ENCODE measurements at regions not wholly inside any gene's neighbourhood (a gene's known extent, or its start where the extent isn't known, plus 50 kb on each side); places are given as distances from the start of the nearest gene placed in this dataset.

- TF ChIP-seq, protein P1, sequence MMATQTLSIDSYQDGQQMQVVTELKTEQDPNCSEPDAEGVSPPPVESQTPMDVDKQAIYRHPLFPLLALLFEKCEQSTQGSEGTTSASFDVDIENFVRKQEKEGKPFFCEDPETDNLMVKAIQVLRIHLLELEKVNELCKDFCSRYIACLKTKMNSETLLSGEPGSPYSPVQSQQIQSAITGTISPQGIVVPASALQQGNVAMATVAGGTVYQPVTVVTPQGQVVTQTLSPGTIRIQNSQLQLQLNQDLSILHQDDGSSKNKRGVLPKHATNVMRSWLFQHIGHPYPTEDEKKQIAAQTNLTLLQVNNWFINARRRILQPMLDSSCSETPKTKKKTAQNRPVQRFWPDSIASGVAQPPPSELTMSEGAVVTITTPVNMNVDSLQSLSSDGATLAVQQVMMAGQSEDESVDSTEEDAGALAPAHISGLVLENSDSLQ (IDR thresholded peaks at IDR 0.05) = no peak
- TF ChIP-seq HDAC3 (IDR thresholded peaks at IDR 0.05; ENCODE audit: borderline replicate concordance, partially characterized antibody) (no peak), MBD2 (IDR thresholded peaks at IDR 0.05; ENCODE audit: borderline replicate concordance, low read depth) (no peak), MCM3 (IDR thresholded peaks at IDR 0.05) (no peak), KDM1A (IDR thresholded peaks at IDR 0.05) (peak; percentile 18 to 37; a peak in 1 of 4 replicates), ZBTB33 (CRISPR knock-in tag; IDR thresholded peaks at IDR 0.05) (no peak), AFF1 (IDR thresholded peaks at IDR 0.05; ENCODE audit: low read depth in 1 of 2, partially characterized antibody in 2 of 2) (peak in 1 of 2 experiments; percentile 38), PPARD (CRISPR knock-in tag; IDR thresholded peaks at IDR 0.05) (no peak), NCOA6 (IDR thresholded peaks at IDR 0.05) (no peak)
- TF ChIP-seq, protein P2, sequence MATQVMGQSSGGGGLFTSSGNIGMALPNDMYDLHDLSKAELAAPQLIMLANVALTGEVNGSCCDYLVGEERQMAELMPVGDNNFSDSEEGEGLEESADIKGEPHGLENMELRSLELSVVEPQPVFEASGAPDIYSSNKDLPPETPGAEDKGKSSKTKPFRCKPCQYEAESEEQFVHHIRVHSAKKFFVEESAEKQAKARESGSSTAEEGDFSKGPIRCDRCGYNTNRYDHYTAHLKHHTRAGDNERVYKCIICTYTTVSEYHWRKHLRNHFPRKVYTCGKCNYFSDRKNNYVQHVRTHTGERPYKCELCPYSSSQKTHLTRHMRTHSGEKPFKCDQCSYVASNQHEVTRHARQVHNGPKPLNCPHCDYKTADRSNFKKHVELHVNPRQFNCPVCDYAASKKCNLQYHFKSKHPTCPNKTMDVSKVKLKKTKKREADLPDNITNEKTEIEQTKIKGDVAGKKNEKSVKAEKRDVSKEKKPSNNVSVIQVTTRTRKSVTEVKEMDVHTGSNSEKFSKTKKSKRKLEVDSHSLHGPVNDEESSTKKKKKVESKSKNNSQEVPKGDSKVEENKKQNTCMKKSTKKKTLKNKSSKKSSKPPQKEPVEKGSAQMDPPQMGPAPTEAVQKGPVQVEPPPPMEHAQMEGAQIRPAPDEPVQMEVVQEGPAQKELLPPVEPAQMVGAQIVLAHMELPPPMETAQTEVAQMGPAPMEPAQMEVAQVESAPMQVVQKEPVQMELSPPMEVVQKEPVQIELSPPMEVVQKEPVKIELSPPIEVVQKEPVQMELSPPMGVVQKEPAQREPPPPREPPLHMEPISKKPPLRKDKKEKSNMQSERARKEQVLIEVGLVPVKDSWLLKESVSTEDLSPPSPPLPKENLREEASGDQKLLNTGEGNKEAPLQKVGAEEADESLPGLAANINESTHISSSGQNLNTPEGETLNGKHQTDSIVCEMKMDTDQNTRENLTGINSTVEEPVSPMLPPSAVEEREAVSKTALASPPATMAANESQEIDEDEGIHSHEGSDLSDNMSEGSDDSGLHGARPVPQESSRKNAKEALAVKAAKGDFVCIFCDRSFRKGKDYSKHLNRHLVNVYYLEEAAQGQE (IDR thresholded peaks at IDR 0.05; ENCODE audit: borderline replicate concordance) = peak; percentile 86
- TF ChIP-seq, protein P2 (CRISPR knock-in tag; IDR thresholded peaks at IDR 0.05; ENCODE audit: low read depth) = no peak
Observed at GRCh38 chr9:4923580-4924544, 61.2 kb upstream of the JAK2 start (continued).
